ENCODE measurements at regions not wholly inside any gene's neighbourhood (a gene's known extent, or its start where the extent isn't known, plus 50 kb on each side); places are given as distances from the start of the nearest gene placed in this dataset.

- TF ChIP-seq POLR2A (IDR thresholded peaks at IDR 0.05) (no peak), CTCF (IDR thresholded peaks at IDR 0.05) (no peak)
These were observed 1889.1 kb upstream of the AGA start for GRCh38 chr4:179331362-179331761.
